ENCODE measurements at regions not wholly inside any gene's neighbourhood (a gene's known extent, or its start where the extent isn't known, plus 50 kb on each side); places are given as distances from the start of the nearest gene placed in this dataset.

- FAIRE-seq: peak; percentile 92
These were observed 357.3 kb upstream of the DDHD1 start for GRCh38 chr14:53510281-53510912.

GRCh38 chr14:53509276-53510244 is 356.4 kb upstream of the DDHD1 start:
- FAIRE-seq: no peak

- peak; percentile 99 for FAIRE-seq
These were observed 348.5 kb upstream of the DDHD1 start for GRCh38 chr14:53501361-53502211.

GRCh38 chr14:53500191-53500590 is 347.1 kb upstream of the DDHD1 start:
- FAIRE-seq: no peak

- FAIRE-seq: no peak
These were observed 343.5 kb upstream of the DDHD1 start for GRCh38 chr14:53496668-53497067.

- no peak for FAIRE-seq
These were observed 342.8 kb upstream of the DDHD1 start for GRCh38 chr14:53495846-53496343.

GRCh38 chr14:53494587-53494986 is 341.5 kb upstream of the DDHD1 start:
- FAIRE-seq: peak; percentile 9

GRCh38 chr14:53493860-53494259 is 340.7 kb upstream of the DDHD1 start:
- FAIRE-seq: no peak

- FAIRE-seq: no peak
These were observed 340.2 kb upstream of the DDHD1 start for GRCh38 chr14:53493320-53493719.

GRCh38 chr14:53491884-53492277 is 338.8 kb upstream of the DDHD1 start:
- FAIRE-seq: no peak

- peak; percentile 100 for FAIRE-seq
These were observed 338.2 kb upstream of the DDHD1 start for GRCh38 chr14:53491256-53491883.

- FAIRE-seq: no peak
These were observed 325.1 kb upstream of the DDHD1 start for GRCh38 chr14:53478174-53478573.

GRCh38 chr14:53473480-53473879 is 320.4 kb upstream of the DDHD1 start:
- FAIRE-seq: no peak

- no peak for FAIRE-seq
These were observed 319.2 kb upstream of the DDHD1 start for GRCh38 chr14:53472306-53472705.

GRCh38 chr14:53470351-53471043 is 317.4 kb upstream of the DDHD1 start:
- FAIRE-seq: no peak

GRCh38 chr14:53468876-53469275 is 315.8 kb upstream of the DDHD1 start:
- no peak for FAIRE-seq

GRCh38 chr14:53464376-53464775 is 311.3 kb upstream of the DDHD1 start:
- FAIRE-seq: peak; percentile 17

GRCh38 chr14:53462931-53463778 is 310.0 kb upstream of the DDHD1 start:
- FAIRE-seq: peak; percentile 77

- peak; percentile 96 for FAIRE-seq
These were observed 308.7 kb upstream of the DDHD1 start for GRCh38 chr14:53461858-53462257.

GRCh38 chr14:53460544-53460943 is 307.4 kb upstream of the DDHD1 start:
- FAIRE-seq: no peak

- FAIRE-seq: peak; percentile 99
These were observed 305.3 kb upstream of the DDHD1 start for GRCh38 chr14:53458368-53458814.
